Loucy (cell line): ENCODE measurements at regions not wholly inside any gene's neighbourhood (a gene's known extent, or its start where the extent isn't known, plus 50 kb on each side); places are given as distances from the start of the nearest gene placed in this dataset.

Experiments
- CTCF ChIP-seq: fragments of 200-600 bp; sonication (generic); conservative IDR thresholded peaks from 2 replicates; pipeline ENCODE4 v1.5.1; 2014; ENCODE audit warnings: mild to moderate bottlenecking, antibody characterized with exemption, low read length
- EZH2phosphoT487 ChIP-seq: fragments of 200-600 bp; IDR thresholded peaks from 2 replicates; pipeline ENCODE4 v1.6.1; 2018; ENCODE audit warnings: antibody characterized with exemption, mild to moderate bottlenecking, moderate library complexity, borderline replicate concordance

DNA sequence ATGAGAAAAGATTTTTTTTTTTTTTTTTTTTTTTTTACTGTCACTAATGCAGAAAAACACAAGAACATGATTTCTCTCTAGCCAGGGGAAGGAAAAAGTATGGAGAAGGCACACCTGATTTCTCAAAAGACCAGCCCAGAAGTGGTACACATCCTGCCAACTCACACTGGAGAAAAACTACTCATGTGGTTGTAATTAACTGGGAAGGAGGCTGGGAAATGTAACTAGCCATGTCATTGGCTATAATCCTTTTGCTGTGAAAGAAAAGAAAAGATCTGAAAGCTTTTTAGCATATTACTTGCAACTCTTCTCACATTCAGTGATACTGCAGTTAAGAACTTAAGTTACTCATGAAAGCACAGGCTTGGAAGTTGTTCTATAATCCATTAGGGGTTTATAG lies 195.9 kb upstream of the PMFBP1 start:
- TF ChIP-seq CTCF (no peak), EZH2phosphoT487 (no peak)
